Anterior cingulate cortex (tissue), 58 donors: ENCODE measurements at regions not wholly inside any gene's neighbourhood (a gene's known extent, or its start where the extent isn't known, plus 50 kb on each side); places are given as distances from the start of the nearest gene placed in this dataset.

Experiments used
- DNase-seq, 58 donors: peaks; one replicate each; lab custom pipeline; 2025; lab: John Stamatoyannopoulos, UW

DNA sequence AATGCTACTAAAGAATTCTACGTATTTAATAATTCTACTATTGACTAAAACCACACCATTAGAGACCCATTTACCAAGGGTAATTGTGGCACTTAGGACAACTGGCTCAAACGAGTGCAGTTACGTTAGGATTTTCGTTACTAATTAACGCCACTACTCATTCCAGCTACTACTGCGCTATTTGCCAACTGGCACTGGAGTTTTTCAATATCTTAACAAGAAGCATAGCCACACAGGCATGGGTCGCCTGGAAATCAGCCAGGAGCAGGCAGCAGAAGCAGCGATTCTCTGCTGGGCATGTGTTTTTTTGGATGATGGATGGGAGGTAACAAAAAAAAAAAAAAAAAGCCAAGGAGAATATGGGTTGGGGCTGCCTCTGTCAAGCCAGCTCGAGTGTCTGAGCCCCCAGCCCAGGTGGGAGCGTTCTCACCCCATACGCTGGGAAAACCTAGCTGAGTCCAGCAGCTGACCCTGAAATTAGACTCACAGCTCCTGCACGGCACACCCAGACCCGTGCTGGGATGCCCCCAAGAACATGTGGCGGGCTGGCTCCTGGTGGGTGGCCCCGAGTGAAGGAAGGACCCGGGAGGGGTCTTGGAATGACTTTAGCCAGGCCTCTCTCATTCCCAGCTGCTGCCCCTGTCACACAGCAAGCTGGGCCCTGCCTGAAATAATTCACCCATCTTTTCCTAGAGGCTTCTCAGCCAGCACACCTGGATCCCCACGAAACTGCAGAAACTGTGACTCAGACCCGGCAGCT is 214.0 kb downstream of the BRD1 start:
- DNase-seq: no peak

DNA sequence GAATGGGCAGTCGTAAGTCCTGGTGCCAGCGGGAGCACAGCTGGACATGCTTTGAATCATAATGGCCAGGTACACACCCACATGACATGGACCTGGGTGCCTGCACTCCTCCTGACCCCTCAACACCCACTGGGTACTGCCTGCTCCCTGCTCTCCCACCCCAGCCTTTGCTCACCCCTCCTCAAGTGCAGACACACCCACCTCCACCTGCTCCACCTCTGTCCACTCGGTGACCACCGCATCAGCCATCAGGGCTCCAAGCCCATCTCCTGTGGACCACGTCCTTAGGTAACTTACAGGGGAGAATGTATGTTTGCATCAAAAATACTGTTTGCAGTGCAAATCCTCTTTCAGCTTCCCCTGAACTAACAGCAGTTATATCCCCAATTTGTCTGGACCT is 214.6 kb downstream of the BRD1 start:
- DNase-seq: no peak

DNA sequence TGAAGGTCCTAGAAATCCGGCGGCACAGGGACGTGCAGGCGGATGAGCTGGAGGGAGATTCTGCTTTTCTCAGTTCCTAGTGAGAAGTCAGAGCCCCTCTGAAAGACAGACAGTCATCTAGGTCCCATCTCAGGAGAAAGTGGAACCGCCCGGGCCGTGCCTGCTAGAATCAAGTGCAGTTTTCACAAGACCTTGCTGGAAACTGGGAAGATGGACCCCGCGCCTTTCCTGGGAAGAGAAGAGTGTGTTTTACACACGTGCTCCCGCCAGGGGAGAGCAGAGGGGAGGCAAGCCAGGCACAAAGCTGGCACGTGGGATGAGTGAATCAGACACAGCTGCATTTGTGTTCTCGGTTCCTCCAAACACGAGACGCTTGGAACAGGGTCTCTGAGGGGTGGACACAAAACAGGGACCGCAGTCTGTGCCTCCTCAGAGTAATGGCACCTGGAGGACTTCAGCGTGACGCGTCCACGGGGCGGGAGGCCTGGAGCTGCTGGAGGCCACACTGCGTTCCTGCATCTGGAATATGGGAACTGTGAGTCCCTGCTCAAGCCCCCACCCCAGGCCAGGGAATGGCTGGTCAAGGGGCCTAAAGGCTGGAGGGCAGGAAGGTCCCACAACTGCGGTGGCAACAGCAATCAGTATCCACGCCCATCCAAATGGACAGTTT is 218.3 kb downstream of the BRD1 start:
- DNase-seq: no peak

DNA sequence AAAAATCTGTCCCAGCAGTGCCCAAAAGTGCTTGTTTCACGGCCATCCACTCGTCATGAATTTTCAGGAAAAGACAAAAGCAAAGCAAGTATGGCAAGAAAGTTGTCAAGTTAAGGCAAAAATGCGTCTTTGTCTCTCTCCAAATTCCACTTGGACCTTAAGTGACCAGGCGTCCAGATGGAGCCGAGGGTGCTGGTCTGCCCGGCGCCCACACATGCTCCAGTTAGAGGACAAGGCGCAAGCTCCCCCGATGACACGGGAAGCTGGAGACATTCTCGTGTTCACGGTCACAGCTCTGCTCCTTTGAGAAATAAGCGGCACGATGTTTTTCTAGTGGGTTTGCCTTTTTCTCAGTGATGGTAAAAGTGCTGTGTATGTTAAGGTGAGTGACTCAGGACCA is 219.0 kb downstream of the BRD1 start:
- DNase-seq: no peak

DNA sequence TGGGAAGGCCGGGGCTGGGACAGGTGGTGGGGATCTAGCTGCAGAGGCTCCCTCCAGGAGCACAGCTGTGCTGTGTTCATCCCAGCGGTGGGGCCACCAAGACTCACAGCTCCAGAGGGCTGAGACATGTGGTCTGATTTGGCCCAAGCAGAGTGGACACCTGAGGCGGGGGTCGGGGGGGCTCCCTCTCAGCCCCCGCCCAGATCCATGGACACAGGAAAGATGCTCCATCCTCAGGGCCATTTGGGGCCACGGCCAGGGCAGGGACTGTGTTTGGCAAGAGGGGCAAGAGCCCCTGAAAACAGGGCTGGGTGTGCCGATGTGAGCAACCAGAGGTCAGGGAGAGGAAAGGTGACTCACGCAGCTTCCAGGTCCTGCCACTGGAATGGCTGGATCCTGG is 219.4 kb downstream of the BRD1 start:
- no peak for DNase-seq

DNA sequence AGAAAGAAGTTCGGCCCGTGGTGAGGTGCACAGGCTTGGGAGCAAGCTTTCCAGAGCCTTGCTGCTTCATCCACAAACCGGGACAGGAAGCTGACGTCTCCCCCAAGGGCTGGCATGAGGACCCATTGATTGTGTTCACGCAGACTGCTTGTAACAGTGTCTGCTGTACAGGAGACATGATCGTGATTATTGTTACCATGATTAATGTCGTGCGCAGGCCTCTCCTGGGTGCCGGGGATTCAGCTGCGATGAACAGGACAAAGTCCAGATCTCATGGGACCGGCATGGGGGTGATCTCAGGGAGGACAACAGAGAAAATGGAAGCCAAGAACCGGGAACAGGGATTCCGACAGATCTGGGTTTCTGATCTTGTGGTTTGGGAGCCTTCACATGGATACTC is 219.9 kb downstream of the BRD1 start:
- no peak for DNase-seq

DNA sequence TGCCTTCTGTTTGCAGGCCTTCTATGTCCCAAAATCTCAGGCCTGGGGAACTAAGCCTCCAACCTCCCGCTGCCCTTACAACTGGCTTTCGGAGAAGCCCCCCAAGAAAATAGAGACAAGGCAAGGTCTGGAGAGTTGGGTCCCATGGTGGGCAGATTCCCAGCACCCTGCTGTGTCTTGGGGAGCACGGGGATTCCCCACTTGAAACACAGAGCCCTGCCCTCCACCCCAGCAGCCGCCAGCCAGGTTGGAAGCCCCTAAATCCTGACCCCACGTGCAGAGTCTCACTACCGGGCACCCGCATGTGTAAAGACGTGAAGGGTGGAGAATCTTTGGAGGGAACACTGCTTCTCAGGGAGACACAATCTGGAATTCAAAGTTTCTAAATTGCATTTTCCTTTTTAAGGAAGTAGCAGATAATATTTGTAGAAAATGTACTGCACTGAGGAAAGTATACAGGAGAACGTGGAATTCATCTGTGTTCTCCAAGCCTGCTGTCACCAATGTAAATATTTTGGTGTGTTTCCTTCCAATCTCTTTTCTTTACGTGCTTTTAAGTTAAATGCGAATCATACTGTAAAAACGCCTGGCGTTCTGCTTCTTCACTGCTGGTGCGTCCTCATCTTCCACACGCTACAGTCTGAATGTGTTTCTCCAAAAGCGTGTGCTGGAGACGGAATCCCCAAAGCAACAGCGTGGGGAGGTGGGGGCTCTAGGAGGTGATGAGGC is 220.9 kb downstream of the BRD1 start:
- DNase-seq: no peak

DNA sequence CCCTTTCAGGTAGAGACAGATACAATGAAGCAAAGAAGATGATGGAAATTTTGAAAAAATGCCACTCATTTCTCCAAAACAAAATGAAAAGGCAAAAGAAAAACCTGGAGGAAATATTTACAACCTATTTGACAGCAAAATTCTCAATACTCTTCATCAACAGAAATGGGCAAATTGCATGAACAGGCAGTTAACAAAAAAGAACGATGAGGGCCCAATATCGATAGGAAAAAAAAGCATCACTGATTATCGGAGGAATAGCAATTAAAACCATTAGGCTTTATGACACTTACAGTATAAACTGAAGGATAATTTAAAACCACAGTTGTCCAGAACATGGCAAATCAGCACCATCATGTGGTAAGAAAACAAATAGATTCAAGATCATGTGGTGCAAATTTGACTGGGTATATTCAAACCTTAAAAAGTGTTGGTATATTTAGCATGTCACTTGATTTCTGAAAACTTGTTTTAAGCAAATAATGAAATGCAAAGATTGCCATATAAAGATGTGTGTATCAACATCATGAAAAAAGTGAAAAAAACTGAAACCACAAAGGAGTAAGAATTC is 222.9 kb downstream of the BRD1 start:
- DNase-seq: no peak

DNA sequence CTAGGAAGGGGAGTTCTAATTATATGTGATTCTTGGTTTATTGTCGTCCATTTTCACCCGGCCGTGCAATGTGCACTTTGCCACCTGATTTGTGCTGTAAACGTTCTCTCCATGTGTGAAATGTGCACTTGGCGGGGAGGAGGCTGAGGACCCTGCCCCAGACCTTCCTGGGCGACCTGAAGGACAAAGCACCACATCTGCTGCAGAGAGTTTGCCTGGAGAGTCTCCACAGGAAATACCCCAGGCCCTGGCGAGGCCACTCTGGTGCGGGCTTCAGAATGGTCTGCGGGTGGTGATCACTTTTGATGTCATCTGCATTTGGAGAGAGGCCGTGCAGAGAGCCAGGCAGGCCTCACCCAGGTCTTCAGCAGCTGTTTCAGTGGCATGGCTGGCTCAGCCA is 224.7 kb downstream of the BRD1 start:
- DNase-seq: no peak

DNA sequence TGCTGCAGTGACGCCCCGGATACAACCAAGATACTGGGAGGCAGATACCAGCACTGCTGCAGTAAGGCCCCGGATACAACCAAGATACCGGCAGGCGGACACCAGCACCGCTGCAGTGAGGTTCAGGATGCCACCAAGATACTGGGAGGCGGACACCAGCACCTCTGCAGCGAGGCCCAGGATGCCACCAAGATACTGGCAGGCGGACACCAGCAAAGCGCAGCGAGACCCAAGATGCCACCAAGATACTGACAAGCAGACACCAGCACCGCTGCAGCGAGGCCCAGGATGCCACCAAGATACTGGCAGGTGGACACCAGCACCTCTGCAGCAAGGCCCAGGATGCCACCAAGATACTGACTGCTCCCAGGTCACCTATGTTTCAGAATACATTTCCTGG is 225.2 kb downstream of the BRD1 start:
- DNase-seq: no peak

DNA sequence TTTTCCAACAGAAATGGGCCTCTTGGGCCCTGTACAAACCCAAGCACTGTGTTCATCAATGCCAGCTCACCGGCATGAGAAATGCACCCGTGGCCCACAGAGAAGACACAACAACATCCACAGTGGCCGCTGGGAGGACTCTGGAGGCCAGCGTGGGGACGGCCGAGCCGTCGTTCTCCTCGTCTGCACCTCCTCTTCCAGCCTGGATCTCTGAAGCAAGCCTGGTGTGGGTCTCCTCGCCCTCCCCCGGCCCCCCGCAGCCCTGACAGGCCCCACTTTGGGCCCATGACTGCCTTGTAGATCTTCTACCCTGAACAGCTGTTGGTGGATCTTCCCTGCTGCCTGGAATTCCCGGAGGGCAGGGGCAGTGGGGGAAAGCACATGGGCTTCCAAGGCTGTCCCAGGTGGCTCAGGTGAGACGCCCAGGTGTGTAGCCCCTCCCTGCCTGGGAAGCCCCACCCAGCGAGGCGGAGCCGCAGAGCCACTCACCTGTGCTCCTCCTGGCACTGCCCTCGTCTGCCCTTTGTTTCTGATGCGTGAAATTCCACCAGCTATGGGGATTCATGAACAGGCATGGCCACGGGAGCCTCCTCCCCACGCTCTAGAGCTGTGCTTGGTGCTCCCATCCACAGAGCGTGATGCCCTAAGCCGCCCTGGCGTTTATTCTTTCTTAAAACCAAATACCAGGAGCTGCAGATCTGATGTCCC is 225.9 kb downstream of the BRD1 start:
- no peak for DNase-seq

DNA sequence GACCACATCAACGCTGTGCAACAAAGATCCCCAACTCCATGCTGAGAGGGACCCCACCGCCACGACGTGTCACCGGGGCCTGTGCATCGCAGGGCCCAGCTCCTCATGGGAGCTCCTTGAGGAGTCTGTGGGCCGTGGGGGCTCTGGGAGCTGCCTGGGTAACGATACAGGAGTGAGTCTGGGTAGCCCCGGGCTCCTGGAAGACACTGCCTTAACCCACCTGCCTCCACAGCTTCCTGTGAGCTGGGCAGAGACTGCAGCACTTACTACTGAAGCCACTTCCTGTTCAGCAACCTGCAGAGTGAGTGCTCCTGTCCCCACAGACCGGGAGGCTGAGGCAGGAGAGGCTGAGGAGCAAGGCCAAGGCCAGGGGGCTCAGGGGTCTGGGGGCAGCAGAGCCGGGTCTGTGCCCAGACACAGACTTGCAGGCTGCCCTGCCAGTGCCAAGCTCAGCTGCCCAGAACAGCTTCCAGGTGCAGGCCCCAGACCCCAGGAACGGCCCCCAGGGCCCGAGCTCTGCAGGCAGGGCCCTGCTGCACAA is 226.7 kb downstream of the BRD1 start:
- no peak for DNase-seq

DNA sequence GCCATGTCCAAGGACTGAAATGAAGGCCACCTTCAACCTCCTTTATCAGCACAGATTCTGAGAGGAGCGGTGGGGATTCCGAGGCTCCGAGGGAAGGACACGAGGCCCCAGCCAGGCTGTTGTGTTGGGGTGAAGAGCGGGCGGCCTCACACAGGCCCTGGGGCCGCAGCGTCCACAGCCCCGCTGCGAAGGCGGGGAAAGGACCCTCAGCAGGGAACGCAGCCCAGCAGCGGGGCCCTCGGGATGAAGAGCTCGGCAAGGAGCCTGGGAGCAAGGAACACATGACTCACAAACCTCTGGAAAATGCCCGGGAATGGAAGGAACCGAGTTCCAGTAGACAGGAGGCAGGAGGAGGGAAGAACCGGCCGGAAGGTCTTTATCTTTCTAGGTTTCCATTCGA is 227.2 kb downstream of the BRD1 start:
- DNase-seq: no peak

DNA sequence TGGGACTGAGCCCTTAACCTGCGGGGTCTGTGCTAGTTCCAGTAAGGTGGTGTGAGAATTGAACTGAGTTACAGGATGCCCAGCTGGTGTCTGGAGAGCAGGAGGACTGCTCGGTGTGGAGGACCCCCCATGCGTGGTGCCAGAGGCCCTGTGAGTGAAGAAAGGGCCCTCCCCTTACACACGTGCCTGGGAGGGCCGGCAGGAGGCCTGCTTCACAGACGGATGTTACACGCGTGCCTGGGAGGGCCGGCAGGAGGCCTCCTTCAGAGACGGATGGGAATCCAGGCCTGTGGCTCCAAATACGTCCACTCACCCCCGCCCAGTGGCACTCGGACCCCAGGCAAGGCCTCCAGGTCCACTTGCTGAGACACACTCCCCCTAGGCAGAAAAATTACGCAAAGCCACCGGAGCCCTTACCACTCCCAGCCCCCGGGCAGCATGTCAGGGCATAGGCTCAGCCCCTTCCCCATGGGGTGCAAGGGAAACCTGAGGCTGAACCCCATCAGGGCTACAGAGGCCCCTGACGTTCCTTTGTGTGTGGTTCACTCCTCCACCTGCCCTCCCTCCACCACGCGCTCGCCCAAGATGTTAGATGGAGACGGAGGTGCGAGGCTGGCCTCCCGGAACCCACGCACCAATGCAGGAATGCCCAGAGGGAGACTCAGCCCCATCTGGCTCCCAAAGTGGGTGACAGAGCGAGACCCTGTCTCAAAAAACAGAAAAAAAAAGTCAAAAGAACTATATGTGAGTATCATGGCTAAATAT is 227.8 kb downstream of the BRD1 start:
- DNase-seq: no peak

DNA sequence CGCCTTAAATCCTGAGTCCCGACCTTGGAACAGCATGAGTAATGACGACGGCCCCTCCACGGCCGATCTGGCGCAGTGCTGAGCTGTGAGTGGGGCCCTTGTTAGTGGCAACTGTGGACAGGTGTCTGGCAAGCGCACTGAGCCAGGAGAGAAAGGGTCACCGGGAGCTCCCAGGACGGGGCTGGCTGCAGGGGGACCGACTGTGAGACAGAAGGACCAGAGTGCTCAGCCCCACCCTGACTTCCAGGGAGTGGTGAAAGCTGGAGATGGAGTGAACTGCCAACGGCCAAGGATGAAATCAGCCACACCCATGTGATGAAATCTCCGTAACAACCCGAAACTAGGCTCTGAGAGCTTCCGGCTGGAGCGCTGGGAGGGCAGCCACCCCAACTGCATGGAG is 228.6 kb downstream of the BRD1 start:
- no peak for DNase-seq

DNA sequence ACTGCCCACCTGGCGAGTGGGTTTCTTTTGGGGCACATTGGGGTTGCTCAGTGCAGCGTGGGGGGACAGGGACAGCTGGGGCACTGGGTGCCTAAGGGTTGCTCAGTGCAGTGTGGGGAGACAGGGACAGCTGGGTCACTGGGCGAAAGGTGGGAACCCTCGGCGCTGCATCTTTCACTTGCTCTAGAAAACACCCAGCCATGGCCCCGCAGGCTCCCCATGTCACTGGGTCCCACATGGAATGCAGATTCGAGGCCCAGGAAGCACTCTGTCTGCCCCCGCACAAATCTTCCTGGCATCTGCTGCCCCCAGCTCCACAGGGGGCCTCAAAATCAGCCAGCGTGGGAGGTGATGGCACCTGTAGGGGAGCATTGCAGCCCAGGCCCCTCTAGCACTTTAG is 229.3 kb downstream of the BRD1 start:
- DNase-seq: no peak

DNA sequence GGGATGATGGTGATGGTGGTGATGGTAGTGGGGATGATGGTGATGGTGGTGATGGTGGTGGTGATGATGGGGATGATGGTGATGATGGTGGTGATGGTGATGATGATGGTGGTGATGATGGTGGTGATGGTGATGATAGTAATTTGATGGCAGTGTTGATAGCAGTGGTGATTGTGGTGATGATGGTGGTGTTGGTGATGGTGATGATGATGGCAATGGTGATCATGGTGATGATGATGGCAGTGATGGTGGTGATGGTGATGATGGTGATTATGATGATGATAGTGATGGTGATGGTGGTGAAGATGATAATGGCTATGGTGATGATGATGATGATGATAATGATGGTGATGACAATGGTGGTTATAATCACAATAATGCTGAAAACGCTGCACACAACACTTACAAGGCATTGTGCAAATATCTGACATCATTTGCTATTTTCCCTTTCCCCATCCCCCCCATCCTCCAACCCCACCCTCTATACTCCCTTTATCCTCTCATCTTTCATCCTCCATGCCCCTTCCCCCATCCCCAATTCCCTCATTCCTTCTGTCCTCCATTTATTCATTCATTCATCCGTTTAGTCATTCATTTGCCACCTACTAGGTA is 230.1 kb downstream of the BRD1 start:
- no peak for DNase-seq

DNA sequence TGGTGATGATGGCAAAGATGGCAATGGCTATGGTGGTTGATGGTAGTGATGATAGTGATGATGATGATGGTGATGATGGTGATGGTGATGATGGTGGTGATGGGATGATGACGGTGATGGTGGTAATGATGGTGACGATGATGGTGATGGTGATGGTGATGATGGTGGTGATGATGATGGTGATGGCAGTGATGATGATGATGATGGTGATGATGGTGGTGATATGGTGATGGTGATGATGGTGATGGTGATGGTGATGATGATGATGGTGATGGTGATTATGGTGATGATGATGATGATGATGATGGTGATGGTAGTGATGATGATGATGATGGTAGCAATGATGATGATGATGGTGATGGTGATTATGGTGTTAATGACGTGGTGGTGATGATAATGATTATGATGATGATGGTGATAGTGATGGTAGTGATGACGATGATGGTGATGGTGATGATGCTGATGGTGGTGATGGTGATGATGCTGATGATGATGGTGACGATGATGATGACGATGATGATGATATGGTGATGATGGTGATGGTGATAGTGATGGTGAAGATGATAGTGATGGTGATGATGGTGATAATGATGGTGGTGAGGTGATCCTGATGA is 232.1 kb downstream of the BRD1 start:
- DNase-seq: no peak

DNA sequence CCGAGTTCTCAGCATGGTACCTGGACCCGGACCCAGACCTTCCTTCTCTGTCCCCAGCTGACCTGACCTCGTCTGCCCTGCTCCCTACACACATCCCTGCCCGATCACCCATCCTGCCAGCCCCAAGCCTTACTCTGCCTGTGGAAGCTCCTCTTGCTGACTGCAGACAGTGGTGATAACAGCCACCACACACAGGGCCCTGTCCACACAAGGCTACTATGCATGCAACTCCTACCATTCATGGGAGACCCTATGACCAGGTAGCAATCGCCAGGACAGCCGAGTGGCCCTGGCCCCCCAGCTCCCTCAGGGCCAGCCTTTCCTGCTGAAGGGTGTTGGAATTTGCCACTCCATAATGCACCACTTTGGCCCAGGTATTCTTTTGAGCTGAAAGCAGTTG is 233.6 kb downstream of the BRD1 start:
- no peak for DNase-seq
